ENCODE measurements at regions not wholly inside any gene's neighbourhood (a gene's known extent, or its start where the extent isn't known, plus 50 kb on each side); places are given as distances from the start of the nearest gene placed in this dataset.
A peak's percentile ranks its signal among the peaks of the same experiment; 100 is the strongest.

DNA sequence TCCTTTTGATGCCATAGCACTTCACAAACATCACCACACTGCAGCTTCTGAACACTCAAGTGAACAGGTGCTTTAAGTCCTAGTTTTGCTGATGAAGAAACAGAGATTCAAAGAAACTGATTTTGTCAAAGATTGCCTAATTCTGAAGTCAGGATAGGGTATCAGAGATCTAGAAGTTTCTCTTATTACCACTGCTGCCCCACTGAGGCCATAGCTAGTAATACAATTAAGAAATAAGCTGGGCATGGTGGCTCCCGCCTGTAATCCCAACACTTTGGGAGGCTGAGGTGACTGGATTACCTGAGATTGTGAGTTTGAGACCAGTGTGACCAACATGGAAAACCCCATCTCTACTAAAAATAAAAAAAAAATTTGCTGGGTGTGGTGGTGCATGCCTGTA is 458.3 kb upstream of the SEL1L start:
- H3K27ac Mint-ChIP-seq (ENCODE audit: unreplicated experiment) = no peak overlapping the region
- H3K4me3 Mint-ChIP-seq (ENCODE audit: unreplicated experiment) = no peak overlapping the region
- TF ChIP-seq, protein P1, sequence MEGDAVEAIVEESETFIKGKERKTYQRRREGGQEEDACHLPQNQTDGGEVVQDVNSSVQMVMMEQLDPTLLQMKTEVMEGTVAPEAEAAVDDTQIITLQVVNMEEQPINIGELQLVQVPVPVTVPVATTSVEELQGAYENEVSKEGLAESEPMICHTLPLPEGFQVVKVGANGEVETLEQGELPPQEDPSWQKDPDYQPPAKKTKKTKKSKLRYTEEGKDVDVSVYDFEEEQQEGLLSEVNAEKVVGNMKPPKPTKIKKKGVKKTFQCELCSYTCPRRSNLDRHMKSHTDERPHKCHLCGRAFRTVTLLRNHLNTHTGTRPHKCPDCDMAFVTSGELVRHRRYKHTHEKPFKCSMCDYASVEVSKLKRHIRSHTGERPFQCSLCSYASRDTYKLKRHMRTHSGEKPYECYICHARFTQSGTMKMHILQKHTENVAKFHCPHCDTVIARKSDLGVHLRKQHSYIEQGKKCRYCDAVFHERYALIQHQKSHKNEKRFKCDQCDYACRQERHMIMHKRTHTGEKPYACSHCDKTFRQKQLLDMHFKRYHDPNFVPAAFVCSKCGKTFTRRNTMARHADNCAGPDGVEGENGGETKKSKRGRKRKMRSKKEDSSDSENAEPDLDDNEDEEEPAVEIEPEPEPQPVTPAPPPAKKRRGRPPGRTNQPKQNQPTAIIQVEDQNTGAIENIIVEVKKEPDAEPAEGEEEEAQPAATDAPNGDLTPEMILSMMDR (IDR thresholded peaks at IDR 0.05; ENCODE audit: insufficient read depth in 1 of 2, low read depth in 1 of 2, low read length in 1 of 2, severe bottlenecking in 1 of 2, unreplicated experiment in 1 of 2) = peak in 1 of 2 experiments; percentile 32
- H3K27me3 Mint-ChIP-seq (ENCODE audit: insufficient read depth, unreplicated experiment) = peaks cover 6% of the 10 kb centered on the region
- DNase-seq = no peak
- POLR2A ChIA-PET = no interaction called here
- H3K9me3 ChIP-seq = no peaks in the 10 kb centered on the region
- H3K4me1 ChIP-seq = no peaks in the 10 kb centered on the region
- no peaks in the 10 kb centered on the region for H3K36me3 Mint-ChIP-seq (ENCODE audit: insufficient read depth, unreplicated experiment)
- intact Hi-C loops (cut with micrococcal nuclease; ENCODE audit: unreplicated experiment) = no loop called here
- no peak overlapping the region for H3K4me3 ChIP-seq (ENCODE audit: low read depth, low read length)
- BruUV-seq (replicated peaks) = no TSS peak
- no peaks in the 10 kb centered on the region for H3K4me1 Mint-ChIP-seq (ENCODE audit: low read depth, unreplicated experiment)
- no peaks in the 10 kb centered on the region for H3K27me3 ChIP-seq (replicated peaks; ENCODE audit: control insufficient read depth, insufficient read depth, low read length)
- CTCF ChIA-PET = interaction anchor here (0.7 to 1.7 kb wide), 5 partner anchors 65 to 456 kb away, joined by 3 to 6 read pairs (median 3); no protein-coding TSS in a partner anchor
- H3K36me3 ChIP-seq (ENCODE audit: control insufficient read depth, insufficient read depth, low read length) = no peaks in the 10 kb centered on the region
- H3K9me3 Mint-ChIP-seq (ENCODE audit: unreplicated experiment) = no peaks in the 10 kb centered on the region

- Mint-ChIP-seq H3K36me3 (ENCODE audit: insufficient read depth, unreplicated experiment) (no peaks in the 10 kb centered on the region), H3K27ac (ENCODE audit: unreplicated experiment) (no peak overlapping the region), H3K9me3 (ENCODE audit: unreplicated experiment) (no peaks in the 10 kb centered on the region), H3K4me1 (ENCODE audit: low read depth, unreplicated experiment) (no peaks in the 10 kb centered on the region), H3K27me3 (ENCODE audit: insufficient read depth, unreplicated experiment) (peaks cover 6% of the 10 kb centered on the region), H3K4me3 (ENCODE audit: unreplicated experiment) (no peak overlapping the region)
- H3K9me3 ChIP-seq = no peaks in the 10 kb centered on the region
- BruUV-seq (replicated peaks) = no TSS peak
- H3K4me3 ChIP-seq (ENCODE audit: low read depth, low read length) = no peak overlapping the region
- H3K27me3 ChIP-seq (replicated peaks; ENCODE audit: control insufficient read depth, insufficient read depth, low read length) = no peaks in the 10 kb centered on the region
- ChIA-PET CTCF (interaction anchor here (1.7 kb wide), 1 partner anchor 66 kb away, joined by 6 read pairs; no protein-coding TSS in a partner anchor), POLR2A (no interaction called here)
- H3K4me1 ChIP-seq = no peaks in the 10 kb centered on the region
- intact Hi-C loops (cut with micrococcal nuclease; ENCODE audit: unreplicated experiment) = no loop called here
- no peaks in the 10 kb centered on the region for H3K36me3 ChIP-seq (ENCODE audit: control insufficient read depth, insufficient read depth, low read length)
- DNase-seq = no peak
- TF ChIP-seq, protein P1 (IDR thresholded peaks at IDR 0.05; ENCODE audit: insufficient read depth in 1 of 2, low read depth in 1 of 2, low read length in 1 of 2, severe bottlenecking in 1 of 2, unreplicated experiment in 1 of 2) = no peak
Measured at GRCh38 chr14:81993432-81993831, 459.8 kb upstream of the SEL1L start.

DNA sequence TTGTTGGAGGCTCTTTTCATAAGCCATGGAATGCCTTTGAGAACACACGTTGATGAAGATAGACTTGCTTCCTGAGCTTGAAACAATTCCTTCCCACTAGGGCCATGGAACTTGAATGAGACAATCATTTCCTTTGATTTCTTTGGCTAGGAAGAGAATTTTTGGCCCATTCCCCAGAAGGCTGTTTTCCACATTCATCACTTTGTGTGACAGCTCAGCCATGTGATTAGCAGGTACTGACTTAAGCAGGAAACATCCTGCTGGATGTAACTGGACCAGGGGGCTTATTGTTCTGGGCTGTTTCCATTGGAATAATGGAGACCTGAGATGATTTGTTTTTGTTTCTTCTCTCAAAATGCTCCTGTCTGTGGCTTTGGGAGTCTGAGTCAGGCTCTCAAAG is 469.8 kb upstream of the SEL1L start:
- POLR2A ChIA-PET = no interaction called here
- BruUV-seq (replicated peaks) = no TSS peak
- no peaks in the 10 kb centered on the region for H3K4me1 ChIP-seq
- no peaks in the 10 kb centered on the region for H3K36me3 ChIP-seq (ENCODE audit: control insufficient read depth, insufficient read depth, low read length)
- TF ChIP-seq, protein P1 (IDR thresholded peaks at IDR 0.05; ENCODE audit: insufficient read depth in 1 of 2, low read depth in 1 of 2, low read length in 1 of 2, severe bottlenecking in 1 of 2, unreplicated experiment in 1 of 2) = no peak
- Mint-ChIP-seq H3K4me3 (ENCODE audit: unreplicated experiment) (no peak overlapping the region), H3K9me3 (ENCODE audit: unreplicated experiment) (no peaks in the 10 kb centered on the region), H3K4me1 (ENCODE audit: low read depth, unreplicated experiment) (no peaks in the 10 kb centered on the region), H3K27ac (ENCODE audit: unreplicated experiment) (no peak overlapping the region), H3K27me3 (ENCODE audit: insufficient read depth, unreplicated experiment) (no peaks in the 10 kb centered on the region), H3K36me3 (ENCODE audit: insufficient read depth, unreplicated experiment) (no peaks in the 10 kb centered on the region)
- H3K27me3 ChIP-seq (replicated peaks; ENCODE audit: control insufficient read depth, insufficient read depth, low read length) = no peaks in the 10 kb centered on the region
- no peak overlapping the region for H3K4me3 ChIP-seq (ENCODE audit: low read depth, low read length)
- H3K9me3 ChIP-seq = no peaks in the 10 kb centered on the region
- intact Hi-C loops (cut with micrococcal nuclease; ENCODE audit: unreplicated experiment) = no loop called here
- no peak for DNase-seq
- CTCF ChIA-PET = no interaction called here

Data from Caco-2 (cell line).